MV-4-11 (cell line): ENCODE measurements at regions not wholly inside any gene's neighbourhood (a gene's known extent, or its start where the extent isn't known, plus 50 kb on each side); places are given as distances from the start of the nearest gene placed in this dataset.

Source experiments
- DNase-seq: peaks from one replicate; lab custom pipeline; 2025; lab: John Stamatoyannopoulos, UW

DNA sequence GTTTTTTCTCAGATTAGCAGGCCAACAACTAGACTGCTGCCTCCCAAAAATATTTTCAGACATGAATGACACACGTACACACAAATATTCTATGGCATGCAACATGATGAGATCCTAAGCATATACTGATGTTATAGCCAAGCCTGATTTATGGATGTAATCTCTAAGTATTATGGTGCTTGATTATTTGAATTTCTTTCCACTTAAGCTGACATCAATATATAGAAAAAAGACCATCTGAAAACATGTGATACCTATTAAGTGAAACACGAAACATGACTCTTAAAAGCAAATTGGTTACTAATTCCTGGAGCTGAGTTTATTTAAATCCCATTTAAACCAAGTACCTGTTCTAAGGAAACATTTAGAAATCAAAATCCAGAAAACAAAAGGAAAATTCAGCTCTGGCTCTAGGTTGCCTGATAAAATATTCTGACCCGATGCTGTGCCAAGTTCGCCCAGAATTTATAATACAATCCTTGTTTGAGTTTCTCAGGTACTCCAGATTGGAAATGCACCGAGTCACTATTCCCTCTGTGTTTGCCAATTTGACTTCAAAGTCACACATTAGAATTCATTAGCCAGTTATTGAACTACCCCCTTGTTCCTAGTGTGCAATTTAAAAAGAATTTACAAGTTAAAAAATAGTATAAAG lies 548.6 kb downstream of the CSNK1G3 start:
- DNase-seq: no peak

DNA sequence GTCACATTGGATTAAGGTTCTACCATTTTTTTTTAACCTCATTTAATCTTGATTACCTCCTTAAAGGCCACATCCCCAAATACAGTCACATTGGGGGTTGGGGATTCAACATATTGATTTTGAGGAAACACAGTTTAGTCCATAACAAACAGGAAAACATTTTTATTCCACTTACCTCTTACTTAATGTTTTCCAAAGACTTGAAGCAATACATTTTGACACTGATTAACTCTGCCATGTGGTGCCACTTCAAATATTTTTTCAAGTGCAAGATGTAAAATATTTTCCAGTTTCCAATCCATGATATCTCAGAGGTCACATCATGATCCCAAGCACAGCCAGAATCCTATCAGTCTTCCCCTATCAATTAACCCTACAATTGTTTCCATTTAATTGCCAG lies 548.0 kb downstream of the CSNK1G3 start:
- DNase-seq: no peak

DNA sequence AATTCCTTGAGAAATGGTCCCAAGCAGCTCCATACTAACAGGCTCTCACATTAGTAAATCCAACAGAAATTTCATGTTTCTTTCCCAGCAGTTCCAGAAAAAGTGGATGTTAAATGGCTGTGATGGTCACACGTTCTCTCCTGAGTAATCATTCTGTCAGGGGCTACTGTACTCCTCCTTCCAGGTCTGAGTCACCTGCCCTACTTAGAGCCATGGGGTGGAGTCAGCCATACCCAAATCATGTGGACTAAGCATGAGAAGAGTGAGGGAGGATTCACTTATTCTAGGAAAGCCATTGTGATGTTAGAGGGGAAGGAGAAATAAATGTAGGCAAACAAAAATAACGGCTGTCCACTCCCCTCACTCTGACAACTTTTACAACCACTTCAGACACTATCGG lies 547.2 kb downstream of the CSNK1G3 start:
- DNase-seq: no peak

DNA sequence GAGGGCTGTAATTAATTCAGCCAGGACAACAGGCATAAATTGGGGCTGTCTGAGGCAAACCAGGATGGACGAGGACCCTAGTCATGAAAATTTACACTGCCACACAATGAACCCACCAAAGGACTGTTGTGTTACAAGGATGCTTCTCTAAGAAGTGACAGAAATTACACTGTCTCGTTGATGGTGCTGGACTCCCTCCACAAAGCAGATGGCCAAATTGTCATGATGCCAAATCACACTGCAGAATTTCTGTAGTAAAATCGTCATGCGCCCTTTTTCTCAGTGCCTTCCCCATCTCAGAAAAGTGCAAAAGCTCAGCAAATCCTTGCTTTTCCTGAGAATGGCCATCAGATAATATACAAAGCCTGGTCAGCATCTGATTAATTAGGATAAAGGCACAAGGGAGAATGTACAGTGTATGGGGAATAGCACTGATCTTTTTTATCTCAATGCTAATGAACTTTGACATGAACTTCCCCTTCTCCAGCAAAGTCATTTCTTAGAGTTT lies 545.8 kb downstream of the CSNK1G3 start:
- no peak for DNase-seq

DNA sequence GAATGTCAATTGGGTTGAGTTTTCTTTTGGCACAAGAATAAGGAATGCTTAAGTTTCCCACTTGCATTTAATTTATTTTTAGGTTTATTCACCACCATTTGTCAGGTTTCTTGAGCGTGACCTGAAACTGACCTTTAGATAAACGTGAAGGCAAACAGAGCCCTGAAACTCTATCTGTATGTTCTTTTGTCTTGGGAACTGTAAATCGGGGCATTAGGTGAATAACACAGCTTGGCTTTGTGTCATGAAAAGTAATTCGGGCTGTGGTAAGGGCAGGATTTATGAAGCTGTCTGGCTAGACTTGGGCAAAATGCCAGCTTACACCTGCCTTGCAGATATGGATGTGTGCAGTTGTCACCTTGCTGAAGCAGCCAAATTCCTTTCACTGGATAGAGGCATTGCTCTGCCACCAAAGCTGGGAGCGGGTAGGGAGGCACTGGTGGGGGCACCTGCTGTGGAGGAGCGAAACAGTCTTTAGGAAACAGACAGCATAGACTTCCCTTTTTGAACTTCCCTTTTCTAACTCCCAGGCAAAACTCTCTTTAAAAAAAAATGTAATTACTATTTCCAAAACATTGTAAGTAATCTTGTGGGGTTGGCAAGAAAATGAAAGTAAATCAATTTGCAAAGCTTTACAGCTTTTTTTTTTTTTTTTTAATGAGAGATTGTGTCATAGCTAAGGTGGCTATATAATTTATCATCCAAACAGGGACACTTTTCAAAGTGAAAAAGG lies 545.2 kb downstream of the CSNK1G3 start:
- peak; percentile 97 for DNase-seq

DNA sequence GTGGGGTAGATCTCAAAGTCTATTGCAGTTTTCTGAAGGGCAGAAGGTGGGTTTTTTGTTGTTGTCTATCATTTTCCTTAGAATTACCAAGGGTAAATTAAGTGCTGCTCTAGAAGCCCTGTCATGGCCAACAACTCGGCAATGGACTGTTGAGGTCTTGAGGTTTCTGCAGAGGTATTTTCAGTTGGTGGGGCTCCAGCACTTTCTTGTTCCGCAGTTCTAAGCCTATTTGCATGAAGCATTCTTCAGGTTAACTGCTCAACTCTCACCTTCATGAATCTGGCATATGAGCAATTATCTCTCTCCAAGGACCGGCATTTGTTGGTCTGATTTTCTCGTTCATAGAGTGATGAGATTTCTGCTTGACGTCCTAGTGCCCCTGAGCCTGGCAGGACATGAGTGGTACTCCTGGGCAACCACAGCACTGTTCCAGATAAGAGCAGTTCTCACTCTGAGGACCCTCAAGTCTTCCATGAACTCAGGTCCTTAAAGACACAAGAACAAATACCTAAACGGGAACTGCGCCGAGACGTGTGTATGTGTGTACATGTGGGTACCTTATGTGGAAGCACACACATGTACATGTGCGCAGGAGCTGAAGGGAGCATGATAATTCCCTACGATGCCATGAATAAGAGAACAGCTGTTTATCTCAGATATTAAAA lies 544.5 kb downstream of the CSNK1G3 start:
- no peak for DNase-seq

DNA sequence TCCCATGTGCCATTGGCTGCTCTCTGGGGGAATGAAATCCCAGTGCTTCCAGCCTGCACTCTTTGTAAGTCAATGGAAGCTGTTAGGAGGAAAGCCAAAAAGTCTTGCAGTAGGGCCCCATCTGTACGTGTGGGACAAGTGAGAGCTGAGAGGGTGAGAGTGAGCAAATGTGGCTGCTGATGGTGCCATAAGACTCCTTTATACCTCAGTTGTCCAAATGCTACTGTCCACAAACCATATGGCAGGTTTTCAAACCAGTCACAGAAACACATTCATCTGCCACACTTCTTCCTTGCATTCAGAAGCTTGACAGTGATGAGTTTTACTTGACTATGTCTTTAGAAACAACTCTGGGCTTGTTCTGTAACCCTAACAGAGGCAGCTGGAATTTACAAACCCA lies 543.8 kb downstream of the CSNK1G3 start:
- DNase-seq: no peak

DNA sequence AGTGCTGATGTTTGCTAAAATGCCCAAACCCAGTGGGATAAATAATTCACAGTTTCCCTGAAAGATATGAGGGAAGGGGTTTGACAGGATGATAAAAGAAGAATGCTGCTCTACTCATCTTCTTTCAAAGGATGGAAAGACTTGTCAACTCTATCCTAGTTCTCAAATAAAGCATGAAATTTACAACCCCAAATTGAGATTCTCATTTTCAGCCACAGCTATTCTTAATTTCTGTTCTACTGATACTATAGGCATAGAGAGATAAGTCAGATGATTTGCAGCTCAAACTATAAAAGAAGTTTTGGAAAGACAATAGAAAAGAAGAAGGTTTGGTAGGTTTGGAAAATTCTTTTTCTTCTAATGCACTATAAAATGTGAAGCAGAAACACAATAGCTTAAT lies 542.6 kb downstream of the CSNK1G3 start:
- DNase-seq: no peak

DNA sequence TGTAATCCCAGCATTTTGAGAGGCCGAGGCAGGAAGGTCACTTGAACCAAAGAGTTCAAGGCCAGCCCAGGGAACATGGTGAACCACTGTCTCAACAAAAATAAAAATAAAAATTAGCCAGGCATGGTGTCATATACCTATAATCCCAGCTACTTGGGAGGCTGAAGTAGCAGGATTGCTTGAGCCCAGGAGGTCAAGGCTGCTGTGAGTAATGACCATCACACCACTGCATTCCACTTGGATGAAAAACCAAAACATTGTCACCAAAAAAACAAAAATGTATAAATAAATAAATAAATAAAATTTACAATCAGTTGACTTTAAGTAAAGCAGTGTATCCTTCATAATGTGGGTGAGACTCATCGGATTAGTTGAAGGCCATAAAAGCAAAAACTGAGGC lies 541.4 kb downstream of the CSNK1G3 start:
- no peak for DNase-seq

DNA sequence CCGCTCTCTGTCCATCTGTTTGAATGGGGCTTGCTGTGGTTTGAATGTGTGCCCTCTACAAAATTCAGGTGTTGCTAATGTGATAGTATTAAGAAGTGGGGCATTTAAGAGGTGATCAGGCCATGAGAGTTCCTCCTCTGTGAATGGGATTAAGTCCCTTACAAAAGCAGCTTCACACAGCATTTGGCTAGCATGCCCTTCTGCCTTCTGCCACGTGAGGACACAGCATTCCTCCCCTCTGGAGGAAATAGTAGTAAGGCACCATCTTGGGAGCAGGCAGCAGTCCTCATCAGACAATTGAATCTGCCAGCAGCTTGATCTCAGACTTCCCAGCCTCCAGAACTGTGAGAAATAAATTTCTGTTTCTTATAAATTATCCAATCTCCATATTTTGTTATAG lies 540.2 kb downstream of the CSNK1G3 start:
- no peak for DNase-seq

DNA sequence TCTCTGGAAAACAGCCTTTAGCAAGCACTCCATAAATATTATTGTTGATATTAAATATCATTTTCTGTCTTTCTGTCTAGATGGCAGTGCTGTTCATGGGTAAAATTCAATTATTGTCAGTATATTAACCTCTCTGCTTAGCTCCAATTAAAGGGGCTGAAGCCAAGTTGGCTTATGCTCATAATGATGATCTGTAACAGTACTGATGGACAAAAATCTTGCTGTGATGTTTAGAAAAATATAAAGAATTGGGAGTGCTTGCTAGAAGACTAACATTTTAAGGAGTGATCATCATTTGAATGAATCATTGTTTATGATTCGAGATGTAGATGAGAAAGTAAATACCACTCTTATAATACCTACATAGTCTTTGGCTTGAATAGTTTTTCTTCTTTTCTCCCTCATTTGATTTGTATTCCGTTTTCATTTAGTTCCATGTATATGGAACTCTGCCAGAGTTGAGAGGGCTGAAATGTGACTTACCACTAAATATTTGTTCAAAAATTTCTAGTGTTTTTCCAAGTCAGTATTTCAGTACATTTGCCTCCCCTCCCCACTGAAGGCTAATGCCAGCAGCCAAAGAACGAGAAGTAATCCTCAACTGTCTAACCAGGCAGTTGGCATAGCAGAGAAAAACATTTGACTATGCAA lies 538.3 kb downstream of the CSNK1G3 start:
- DNase-seq: no peak

DNA sequence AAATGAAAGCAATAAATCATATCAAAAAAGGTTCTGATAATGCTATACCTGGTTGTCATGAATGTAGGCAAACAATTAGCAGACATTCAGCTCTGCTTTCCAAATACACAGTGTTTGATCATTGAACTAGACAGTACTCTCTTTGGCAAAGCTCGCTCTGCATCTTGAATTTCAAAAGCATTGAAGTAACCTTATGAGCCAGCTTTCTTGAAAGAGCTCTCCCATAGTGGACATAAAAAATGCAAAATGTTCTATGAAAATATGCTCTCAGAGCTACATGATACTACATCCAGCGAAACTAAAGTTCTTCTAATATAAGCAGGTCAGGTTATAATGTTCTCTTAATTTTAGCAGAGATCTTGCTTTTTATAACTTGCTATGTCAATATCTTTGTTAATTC lies 533.4 kb downstream of the CSNK1G3 start:
- no peak for DNase-seq

DNA sequence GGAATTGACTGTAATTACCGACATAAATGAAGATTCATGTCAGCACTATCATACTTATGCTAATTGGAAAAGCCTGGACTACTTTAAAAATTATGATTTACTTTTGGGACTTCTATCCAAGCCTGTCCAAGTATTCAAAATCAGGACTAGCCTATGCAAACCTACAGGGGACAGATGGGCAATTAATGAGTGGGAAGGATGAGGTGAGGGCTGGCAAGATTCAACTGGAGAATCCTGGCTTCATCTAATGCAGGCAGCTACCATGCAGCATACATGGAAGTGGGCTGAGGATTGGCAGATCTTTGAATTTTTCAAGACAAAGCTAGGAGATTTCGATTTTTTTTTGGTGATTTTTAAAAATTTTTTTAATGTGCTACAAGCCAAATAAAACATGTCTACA lies 532.6 kb downstream of the CSNK1G3 start:
- DNase-seq: no peak

DNA sequence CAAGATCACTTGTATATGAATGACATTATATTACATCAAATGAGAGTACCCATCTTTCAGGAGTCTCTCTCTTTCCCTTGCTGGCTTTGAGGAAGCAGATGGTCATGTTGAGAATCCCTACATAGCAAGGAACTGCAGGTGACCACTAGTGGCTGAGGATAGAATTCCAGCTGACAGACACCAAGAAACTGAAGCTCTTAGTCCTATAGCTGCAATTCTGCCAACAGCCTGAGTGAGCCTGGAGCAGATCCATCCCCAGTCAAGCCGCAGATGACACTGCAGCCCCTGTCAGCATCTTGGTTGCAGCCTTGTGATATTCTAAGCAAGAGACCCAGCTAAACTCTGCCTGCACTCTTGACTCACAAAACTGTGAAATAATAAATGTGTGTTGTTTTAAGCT lies 531.5 kb downstream of the CSNK1G3 start:
- DNase-seq: peak; percentile 29

DNA sequence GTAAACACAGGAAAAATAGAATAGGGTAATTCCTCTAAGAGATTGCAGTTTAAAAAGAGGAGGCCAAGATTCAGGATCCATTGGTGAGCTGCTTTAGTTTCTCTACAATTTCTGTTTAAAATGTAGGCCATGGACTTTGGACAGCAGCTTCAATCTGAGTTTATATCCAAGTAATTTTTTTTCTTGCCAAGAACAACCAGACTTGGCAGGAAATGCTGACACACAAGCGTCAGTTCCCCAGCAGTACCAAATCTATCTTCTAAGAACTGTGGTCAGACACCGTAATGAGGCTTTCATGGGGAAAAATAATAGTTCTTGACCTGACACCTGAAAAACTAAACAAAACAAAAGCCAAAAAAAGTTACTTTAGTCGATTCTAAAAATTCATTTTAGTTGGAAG lies 528.8 kb downstream of the CSNK1G3 start:
- no peak for DNase-seq

DNA sequence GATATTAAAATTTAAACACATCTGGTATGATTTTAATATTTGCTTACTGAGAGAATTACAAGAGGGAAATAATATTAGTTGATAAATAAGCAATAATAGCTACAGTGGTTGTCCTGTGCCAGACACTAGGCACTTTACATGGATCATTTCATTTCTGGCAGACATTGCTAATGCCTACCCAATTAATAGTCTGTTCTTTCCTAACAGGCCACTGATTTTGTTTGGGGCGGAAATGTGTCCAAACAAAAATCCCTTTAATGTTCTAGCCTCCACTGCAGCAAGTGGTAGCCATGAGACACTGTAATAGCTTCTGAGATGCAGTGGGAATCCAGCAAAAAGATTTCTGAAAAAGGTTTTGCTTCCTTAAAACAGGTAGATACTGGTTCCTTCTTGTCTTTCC lies 527.4 kb downstream of the CSNK1G3 start:
- no peak for DNase-seq

DNA sequence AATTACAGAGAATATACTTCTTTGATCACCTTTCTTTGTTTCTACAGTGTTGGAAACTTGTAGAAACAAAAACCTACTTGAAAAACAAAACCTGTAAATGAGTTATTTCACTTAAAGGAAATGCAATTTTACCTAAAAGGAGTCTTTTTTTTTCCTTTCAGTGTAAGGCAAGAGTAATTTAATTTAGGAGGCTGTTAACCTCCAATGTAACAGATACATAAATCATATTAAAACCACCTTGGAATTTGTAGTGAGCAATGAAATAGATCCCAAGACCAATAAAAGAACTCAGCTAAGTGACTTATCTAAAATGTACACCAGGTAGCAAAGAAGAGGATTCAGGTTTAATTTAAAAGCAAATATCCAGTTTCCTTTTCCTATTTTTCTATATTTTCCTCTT lies 524.8 kb downstream of the CSNK1G3 start:
- DNase-seq: no peak

DNA sequence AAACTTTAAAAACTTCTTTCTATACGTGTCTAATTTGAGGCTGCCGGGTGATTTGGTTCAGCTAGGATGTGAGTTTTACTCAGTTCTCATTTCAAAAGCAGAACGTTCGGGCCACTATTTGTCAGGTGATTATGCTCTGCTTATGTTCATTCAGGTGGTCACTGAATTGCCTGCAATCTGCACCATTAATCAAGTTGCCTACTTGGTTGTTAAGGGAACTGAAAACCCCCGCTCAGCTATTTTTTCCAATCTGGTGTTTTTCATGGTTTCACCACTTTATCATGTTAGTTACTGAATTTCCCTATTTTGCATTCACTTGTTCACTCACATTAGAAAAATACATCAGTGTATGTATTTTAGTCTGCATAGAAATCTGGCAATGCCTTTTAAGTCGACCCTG lies 523.0 kb downstream of the CSNK1G3 start:
- no peak for DNase-seq

DNA sequence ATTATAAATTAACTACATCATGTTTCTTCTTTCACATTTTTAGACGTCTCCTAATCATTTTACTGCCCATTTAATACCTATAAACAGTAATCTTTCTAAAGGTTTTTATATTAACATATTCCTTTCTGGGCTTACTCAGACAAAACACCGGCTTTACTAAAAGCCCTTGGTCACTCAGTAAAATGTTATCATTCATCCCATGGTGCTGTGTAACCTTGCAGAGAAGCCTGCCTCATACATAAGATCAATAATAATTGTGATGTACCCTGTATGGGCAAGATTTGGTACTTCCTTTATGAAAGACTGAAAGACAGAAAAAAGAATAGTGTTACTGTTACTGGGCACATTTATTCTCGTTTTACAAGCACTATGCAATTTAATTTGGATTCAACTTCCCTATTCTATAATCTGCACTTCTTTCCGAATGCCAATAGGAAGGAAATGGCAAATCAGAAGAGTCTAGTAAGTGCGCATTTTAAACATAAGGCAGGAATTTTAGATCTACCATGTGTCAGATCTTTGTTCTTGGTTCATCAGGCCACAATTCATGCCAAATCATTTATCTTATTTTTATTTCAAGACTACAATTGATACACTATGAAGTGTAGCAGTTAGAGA lies 522.2 kb downstream of the CSNK1G3 start:
- DNase-seq: no peak

DNA sequence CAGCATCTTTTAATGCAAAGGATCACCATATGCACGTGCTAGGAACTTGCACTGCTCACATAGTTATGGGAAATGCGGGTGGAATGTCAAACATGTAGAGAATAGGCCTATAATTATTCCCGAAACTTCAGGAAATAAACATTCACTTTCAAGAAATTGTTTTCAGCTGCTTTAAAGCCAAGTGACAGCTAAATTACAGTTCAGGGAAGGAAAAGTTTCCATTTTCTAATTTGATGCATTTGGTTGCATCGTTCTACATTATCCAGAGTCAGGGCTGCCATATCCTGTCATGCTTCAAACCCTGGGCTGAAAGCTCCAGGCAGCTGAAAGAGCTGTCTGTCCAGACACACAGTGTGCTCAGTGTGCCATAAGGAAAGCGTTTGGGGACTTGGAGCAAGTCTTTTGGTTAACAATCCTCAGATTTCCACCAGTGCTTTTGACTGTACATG lies 518.1 kb downstream of the CSNK1G3 start:
- no peak for DNase-seq

DNA sequence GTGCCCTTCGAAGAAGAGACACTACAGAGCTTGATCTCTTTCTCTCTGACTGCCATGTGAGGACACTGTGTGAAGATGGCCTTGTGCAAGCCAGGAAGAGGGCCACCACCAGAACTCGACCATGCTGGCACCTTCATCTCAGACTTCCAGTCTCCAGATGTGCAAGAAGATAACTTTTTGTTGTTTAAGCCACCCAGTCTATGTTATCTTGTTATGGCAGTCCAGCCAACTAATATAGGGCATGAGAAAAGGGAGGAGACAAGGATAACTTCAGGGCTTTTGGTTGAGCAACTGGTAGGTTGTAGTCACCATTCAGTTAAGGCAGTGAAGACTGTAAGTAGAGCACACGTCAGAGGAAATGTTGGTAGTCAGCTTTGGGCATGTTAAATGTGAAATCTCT lies 515.5 kb downstream of the CSNK1G3 start:
- no peak for DNase-seq

DNA sequence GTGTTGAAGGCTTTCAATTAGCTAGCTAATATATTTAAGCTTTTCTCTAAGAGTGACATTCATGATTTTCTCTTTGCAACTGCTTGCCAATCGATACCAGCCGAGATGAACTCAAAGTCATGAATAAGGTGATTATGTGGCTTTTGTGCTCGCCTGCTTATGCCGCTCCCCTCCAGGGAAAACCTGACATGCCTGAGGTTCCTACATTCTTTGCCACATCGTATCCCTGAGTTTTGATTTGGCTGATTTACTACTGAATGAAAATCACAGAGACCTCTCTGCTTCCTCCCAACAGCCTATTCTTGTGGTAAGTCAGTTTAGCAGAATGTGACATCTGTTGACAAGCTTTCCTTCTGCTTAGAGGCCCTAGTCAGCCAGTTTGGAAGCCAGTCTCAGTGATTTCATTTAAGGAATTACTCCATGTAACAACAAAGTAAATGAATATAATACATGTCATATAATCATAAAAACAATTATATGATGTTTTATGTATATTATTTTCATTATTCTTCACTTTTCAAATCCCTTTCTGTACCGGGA lies 513.4 kb downstream of the CSNK1G3 start:
- no peak for DNase-seq
